ENCODE measurements at regions not wholly inside any gene's neighbourhood (a gene's known extent, or its start where the extent isn't known, plus 50 kb on each side); places are given as distances from the start of the nearest gene placed in this dataset.
"Not testable (repeated sequence)": the region's sequence is repeated elsewhere in the genome, so short reads cannot be mapped to it uniquely, and the experiment has no call there.

DNA sequence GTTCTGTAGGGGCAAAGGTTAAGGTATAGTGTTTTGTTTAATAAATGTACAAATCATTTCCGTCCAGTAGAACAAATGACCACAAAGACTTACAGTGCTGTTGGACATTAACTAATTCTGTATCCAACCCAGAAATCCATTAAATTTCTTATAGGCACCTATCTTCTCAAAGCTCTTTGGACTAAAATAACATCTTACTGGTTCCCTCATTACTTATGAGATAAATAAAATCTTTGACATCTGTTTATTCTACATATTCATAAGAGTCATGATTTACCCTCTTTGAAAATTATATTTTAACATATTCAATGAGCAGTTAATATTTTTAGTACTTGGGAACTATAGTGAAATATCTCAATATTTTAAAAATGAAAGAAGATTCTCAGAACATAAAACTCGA, 102.7 kb upstream of the G2E3 start:
- no peak for DNase-seq

DNA sequence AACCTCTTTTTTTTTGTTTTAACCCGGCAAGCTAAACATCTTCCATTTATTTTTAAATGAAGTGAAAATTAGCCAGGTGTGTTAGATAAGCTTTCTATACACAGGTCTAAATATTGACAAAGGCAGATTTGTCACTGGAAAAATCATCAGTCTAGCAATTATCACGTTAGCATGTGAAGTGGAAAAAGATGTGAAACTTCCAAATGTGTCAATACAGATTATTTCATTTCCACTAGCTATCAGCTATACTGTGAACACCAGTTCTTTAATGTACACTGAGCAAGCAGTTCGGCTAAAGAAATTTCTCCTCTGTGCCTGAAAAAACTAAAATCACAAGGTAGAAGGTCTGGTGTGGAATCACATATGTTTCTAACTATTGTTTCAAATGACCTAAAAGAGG, 96.6 kb upstream of the G2E3 start:
- DNase-seq, result no peak

DNA sequence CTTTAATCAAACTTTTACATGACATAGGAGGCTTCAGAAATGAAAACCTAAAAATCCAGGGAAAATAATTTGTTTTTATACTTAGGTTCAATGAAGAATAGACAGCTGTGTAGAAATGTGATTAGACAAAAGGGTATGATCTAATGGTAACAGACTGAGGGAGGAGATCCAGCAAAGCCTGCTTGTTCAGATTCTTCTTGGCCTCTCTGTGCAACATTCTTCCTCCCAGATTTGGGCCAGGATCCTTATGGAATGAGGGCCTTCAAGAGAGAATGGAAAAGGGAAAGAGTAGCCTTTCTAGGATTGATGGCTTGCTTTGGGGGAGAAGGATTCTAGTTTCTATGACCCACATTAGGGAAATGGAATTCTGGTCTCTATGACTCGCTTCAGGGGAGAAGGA, 94.5 kb upstream of the G2E3 start:
- DNase-seq, result no peak

GRCh38 chr14:30468354-30468753, 90.6 kb upstream of the G2E3 start:
- no peak for DNase-seq

DNA sequence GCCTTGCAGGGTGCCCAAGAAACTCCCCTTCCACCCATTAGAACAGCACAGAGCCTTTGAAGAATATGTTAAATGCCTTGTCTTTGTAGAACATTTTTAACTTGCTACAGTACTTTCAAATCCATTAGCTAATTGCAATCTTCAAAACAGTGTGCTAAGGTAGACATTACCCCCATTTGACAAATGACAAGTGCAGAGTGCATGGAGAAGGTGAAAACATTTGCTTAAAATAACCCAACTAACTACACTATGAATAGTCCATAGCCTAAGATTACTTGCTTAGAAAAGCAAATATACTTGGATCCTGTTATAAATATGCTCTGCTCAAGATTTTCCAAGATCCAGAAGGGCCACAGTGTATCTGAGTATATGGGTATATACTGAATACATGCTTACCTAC, 87.0 kb upstream of the G2E3 start:
- no peak for DNase-seq

DNA sequence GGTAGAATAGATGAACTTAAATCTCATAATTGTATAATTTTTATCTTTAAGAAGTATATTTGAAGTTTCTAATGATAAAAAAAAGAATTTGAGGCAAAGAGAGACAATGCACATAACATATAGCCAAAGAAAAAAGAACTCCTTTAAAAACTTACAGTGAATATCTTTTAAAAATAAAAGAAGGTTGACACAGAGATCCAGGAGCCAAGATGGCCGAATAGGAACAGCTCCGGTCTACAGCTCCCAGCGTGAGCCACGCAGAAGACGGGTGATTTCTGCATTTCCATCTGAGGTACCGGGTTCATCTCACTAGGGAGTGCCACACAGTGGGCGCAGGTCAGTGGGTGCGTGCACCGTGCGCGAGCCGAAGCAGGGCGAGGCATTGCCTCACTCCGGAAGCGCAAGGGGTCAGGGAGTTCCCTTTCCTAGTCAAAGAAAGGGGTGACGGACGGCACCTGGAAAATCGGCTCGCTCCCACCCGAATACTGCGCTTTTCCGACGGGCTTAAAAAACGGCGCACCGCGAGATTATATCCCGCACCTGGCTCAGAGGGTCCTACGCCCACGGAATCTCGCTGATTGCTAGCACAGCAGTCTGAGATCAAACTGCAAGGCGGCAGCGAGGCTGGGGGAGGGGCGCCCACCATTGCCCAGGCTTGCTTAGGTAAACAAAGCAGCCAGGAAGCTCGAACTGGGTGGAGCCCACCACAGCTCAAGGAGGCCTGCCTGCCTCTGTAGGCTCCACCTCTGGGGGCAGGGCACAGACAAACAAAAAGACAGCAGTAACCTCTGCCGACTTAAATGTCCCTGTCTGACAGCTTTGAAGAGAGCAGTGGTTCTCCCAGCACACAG, 84.9 kb upstream of the G2E3 start:
- DNase-seq, result not testable (repeated sequence)

GRCh38 chr14:30482276-30482675, 76.7 kb upstream of the G2E3 start:
- DNase-seq, result no peak

- no peak for DNase-seq
These were observed 74.8 kb upstream of the G2E3 start for GRCh38 chr14:30484201-30484600.

- no peak for DNase-seq
These were observed 74.0 kb upstream of the G2E3 start for GRCh38 chr14:30484976-30485375.

- no peak for DNase-seq
These were observed 62.1 kb upstream of the G2E3 start for GRCh38 chr14:30496852-30497251.

DNA sequence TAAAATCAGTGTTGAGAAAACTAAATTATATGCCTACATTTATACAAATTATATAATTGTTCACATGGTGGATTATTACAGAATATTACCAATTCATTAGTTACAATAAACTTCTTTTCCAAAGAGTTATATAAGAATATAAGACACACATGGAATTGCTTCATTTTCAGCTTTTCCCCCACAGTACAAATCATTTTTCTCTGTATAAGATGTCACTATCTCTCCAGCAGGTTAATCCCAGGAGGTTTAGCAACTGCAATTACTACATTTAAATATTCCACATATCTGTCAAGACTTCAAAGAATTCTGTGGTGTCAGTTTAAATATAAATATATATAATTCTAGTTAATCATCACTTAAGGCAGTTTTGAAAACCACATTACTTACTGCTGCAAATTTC, 59.6 kb upstream of the G2E3 start:
- no peak for DNase-seq

DNA sequence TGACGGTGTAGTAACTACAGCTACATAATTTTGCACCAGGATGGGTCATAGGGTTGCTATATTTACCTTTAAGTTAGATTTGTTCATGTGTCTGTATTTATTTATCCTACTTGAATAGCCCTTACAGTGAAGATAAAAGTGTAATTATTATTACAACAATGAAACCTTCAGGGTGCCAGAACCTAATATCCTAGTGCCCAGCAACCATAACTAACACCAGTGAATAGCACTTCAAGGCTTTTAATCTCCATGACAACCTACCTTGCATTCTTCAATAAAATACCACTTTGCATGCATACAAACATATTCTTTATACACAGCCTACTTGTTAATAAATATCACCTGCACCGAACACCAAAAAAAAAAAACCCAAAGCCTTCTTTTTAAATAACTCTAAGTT, 58.7 kb upstream of the G2E3 start:
- DNase-seq, result no peak

- DNase-seq, result no peak
These were observed 51.7 kb upstream of the G2E3 start for GRCh38 chr14:30507209-30507608.

Data from activated T-cell treated with anti-CD3 and anti-CD28 coated beads, Interleukin-2, amount 50 U/mL, for 1 hour (primary cell).